ENCODE measurements at regions not wholly inside any gene's neighbourhood (a gene's known extent, or its start where the extent isn't known, plus 50 kb on each side); places are given as distances from the start of the nearest gene placed in this dataset.
A peak's percentile ranks its signal among the peaks of the same experiment; 100 is the strongest.

DNA sequence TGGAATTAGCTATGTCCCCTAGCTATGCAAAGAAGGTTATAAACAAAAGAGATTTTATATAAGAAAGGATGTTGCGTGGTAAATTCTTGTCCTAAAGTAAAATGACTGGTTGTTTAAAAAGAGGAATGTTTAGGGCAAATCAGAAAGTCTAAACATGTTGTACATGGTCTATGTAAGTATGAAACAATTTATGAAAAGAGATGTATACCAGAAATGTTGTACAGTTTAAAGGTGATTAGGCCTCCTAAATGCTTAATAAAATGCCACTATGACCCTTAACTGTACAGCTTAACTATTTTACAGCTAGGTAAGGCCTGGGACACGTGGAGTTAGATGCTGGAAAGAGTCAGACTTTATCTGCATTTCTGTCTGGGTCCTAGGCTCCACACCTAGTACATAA lies 775.9 kb upstream of the KLHL1 start:
- WGBS (ENCODE audit: low lambda C conversion rate, missing lambda C conversion rate) = 62% methylated on average over 2 of the region's 2 CpGs
- H3K4me2 ChIP-seq = no peak overlapping the region
- H3K27me3 ChIP-seq = no peaks in the 10 kb centered on the region
- TF ChIP-seq EZH2phosphoT487 (IDR thresholded peaks at IDR 0.05; ENCODE audit: low read depth, severe bottlenecking, unreplicated experiment) (no peak), EZH2 (IDR thresholded peaks at IDR 0.05; ENCODE audit: borderline replicate concordance) (no peak)
- TF ChIP-seq, protein P1, sequence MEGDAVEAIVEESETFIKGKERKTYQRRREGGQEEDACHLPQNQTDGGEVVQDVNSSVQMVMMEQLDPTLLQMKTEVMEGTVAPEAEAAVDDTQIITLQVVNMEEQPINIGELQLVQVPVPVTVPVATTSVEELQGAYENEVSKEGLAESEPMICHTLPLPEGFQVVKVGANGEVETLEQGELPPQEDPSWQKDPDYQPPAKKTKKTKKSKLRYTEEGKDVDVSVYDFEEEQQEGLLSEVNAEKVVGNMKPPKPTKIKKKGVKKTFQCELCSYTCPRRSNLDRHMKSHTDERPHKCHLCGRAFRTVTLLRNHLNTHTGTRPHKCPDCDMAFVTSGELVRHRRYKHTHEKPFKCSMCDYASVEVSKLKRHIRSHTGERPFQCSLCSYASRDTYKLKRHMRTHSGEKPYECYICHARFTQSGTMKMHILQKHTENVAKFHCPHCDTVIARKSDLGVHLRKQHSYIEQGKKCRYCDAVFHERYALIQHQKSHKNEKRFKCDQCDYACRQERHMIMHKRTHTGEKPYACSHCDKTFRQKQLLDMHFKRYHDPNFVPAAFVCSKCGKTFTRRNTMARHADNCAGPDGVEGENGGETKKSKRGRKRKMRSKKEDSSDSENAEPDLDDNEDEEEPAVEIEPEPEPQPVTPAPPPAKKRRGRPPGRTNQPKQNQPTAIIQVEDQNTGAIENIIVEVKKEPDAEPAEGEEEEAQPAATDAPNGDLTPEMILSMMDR (IDR thresholded peaks at IDR 0.05; ENCODE audit: poor library complexity) = no peak
- H3K4me3 ChIP-seq = no peak overlapping the region
- no peaks in the 10 kb centered on the region for H3K9me3 ChIP-seq (ENCODE audit: low read depth)
- H3K9me2 ChIP-seq (replicated peaks; ENCODE audit: insufficient read depth) = no peaks in the 10 kb centered on the region
- H4K20me1 ChIP-seq (ENCODE audit: insufficient read depth, poor library complexity, severe bottlenecking) = no peaks in the 10 kb centered on the region
- H3K27ac ChIP-seq = no peak overlapping the region
- no peaks in the 10 kb centered on the region for H3K79me2 ChIP-seq
- H3K36me3 ChIP-seq (replicated peaks; ENCODE audit: insufficient read depth, low read depth) = no peaks in the 10 kb centered on the region
- DNase-seq (ENCODE audit: low spot score) = no peak
- no peak overlapping the region for H2AFZ ChIP-seq
- no peaks in the 10 kb centered on the region for H3K4me1 ChIP-seq (ENCODE audit: insufficient read depth)

DNA sequence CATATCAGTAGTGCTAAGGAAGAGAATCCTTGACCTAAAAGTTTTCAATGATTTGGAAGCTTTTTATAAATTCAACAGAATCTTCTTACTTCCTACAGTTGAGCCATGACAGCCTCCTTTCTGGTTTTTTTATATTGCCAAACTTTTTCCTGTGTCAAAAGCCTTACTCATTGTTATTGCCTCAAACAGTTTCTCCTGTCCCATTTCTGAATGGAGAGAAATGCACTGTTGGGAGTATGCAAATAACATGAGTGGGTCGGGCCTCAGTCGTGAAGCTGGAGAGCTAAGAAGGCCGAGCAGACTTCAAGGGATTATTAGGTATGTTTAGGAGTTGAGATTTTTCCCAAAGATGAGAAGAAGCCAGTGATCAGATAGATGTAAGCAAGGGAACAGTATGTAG lies 766.4 kb upstream of the KLHL1 start:
- no peaks in the 10 kb centered on the region for H3K9me3 ChIP-seq (ENCODE audit: low read depth)
- H2AFZ ChIP-seq = no peak overlapping the region
- no peak overlapping the region for H3K4me2 ChIP-seq
- H3K27me3 ChIP-seq = no peaks in the 10 kb centered on the region
- no peak overlapping the region for H3K4me3 ChIP-seq
- H3K36me3 ChIP-seq (replicated peaks; ENCODE audit: insufficient read depth, low read depth) = no peaks in the 10 kb centered on the region
- no peaks in the 10 kb centered on the region for H3K79me2 ChIP-seq
- no peak overlapping the region for H3K27ac ChIP-seq
- 76% methylated on average over 3 of the region's 3 CpGs for WGBS (ENCODE audit: low lambda C conversion rate, missing lambda C conversion rate)
- no peak for DNase-seq (ENCODE audit: low spot score)
- no peak for TF ChIP-seq EZH2 (IDR thresholded peaks at IDR 0.05; ENCODE audit: borderline replicate concordance)
- TF ChIP-seq, protein P1 (IDR thresholded peaks at IDR 0.05; ENCODE audit: poor library complexity) = no peak
- H3K4me1 ChIP-seq (ENCODE audit: insufficient read depth) = no peaks in the 10 kb centered on the region
- no peaks in the 10 kb centered on the region for H4K20me1 ChIP-seq (ENCODE audit: insufficient read depth, poor library complexity, severe bottlenecking)
- no peaks in the 10 kb centered on the region for H3K9me2 ChIP-seq (replicated peaks; ENCODE audit: insufficient read depth)

DNA sequence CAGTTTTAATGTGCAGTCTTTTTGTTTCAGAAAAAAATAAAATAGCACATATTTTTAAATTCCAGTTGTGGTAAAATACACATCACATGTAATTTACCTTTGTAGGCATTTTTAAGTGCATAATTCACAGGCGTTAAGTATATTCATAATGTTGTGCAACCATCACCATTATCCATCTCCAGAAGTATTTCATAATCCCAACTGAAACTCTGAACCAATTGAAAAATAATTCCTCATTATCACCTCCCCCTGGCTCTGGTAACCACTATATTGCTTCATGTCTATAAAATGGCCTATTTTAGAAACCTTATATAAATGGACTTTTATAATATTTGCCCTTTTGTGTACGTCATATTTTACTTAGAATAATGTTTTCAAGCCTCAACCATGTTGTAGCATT lies 756.5 kb upstream of the KLHL1 start:
- Histone ChIP-seq H4K20me1 (ENCODE audit: insufficient read depth, poor library complexity, severe bottlenecking) (no peaks in the 10 kb centered on the region), H3K4me3 (no peak overlapping the region), H3K79me2 (no peaks in the 10 kb centered on the region), H3K4me2 (no peak overlapping the region), H3K4me1 (ENCODE audit: insufficient read depth) (no peaks in the 10 kb centered on the region), H3K27me3 (no peaks in the 10 kb centered on the region), H3K27ac (no peak overlapping the region), H3K36me3 (replicated peaks; ENCODE audit: insufficient read depth, low read depth) (no peaks in the 10 kb centered on the region), H2AFZ (no peak overlapping the region), H3K9me2 (replicated peaks; ENCODE audit: insufficient read depth) (no peaks in the 10 kb centered on the region), H3K9me3 (ENCODE audit: low read depth) (no peaks in the 10 kb centered on the region)
- 92% methylated on average over 2 of the region's 2 CpGs for WGBS (ENCODE audit: low lambda C conversion rate, missing lambda C conversion rate)
- no peak for DNase-seq (ENCODE audit: low spot score)
- no peak for TF ChIP-seq EZH2 (IDR thresholded peaks at IDR 0.05; ENCODE audit: borderline replicate concordance)
- no peak for TF ChIP-seq EZH2phosphoT487 (IDR thresholded peaks at IDR 0.05; ENCODE audit: low read depth, severe bottlenecking, unreplicated experiment)
- TF ChIP-seq, protein P1 (IDR thresholded peaks at IDR 0.05; ENCODE audit: poor library complexity) = no peak

DNA sequence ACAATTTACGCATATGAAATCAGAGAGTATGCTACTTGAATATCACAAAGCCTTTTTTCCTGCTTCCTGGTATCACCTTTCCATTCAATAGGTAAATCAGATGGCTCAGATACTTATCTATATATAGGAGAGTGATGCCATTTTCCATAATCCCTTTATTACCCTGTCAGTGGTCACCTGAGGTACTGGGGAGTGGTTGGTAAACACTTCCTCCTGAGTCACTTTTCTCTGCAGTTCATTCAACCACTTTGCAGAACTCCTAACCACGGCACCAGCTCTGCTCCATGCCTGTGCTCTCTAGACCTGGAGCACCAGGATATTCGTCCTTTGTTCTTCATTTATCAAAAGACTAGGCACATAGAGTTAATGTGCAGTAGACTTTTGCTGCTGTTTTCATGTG lies 748.5 kb upstream of the KLHL1 start:
- Histone ChIP-seq H2AFZ (no peak overlapping the region), H3K27ac (peak overlapping the region; percentile 66), H3K9me2 (replicated peaks; ENCODE audit: insufficient read depth) (no peaks in the 10 kb centered on the region), H3K4me2 (no peak overlapping the region), H3K36me3 (replicated peaks; ENCODE audit: insufficient read depth, low read depth) (no peaks in the 10 kb centered on the region), H4K20me1 (ENCODE audit: insufficient read depth, poor library complexity, severe bottlenecking) (no peaks in the 10 kb centered on the region), H3K27me3 (no peaks in the 10 kb centered on the region), H3K79me2 (no peaks in the 10 kb centered on the region), H3K4me3 (no peak overlapping the region), H3K4me1 (ENCODE audit: insufficient read depth) (no peaks in the 10 kb centered on the region), H3K9me3 (ENCODE audit: low read depth) (no peaks in the 10 kb centered on the region)
- peak; percentile 66 for DNase-seq (ENCODE audit: low spot score)
- TF ChIP-seq, protein P1 (IDR thresholded peaks at IDR 0.05; ENCODE audit: poor library complexity) = no peak
- TF ChIP-seq EZH2phosphoT487 (IDR thresholded peaks at IDR 0.05; ENCODE audit: low read depth, severe bottlenecking, unreplicated experiment) (no peak), EZH2 (IDR thresholded peaks at IDR 0.05; ENCODE audit: borderline replicate concordance) (no peak)
- WGBS (ENCODE audit: low lambda C conversion rate, missing lambda C conversion rate) = 58% methylated on average over 3 of the region's 3 CpGs

Measured in hepatocyte (in vitro differentiated cells).